HK-2 (cell line): ENCODE measurements at regions not wholly inside any gene's neighbourhood (a gene's known extent, or its start where the extent isn't known, plus 50 kb on each side); places are given as distances from the start of the nearest gene placed in this dataset.
A peak's percentile ranks its signal among the peaks of the same experiment; 100 is the strongest.
"Not testable (repeated sequence)": the region's sequence is repeated elsewhere in the genome, so short reads cannot be mapped to it uniquely, and the experiment has no call there.

ENCODE experiments used
- DNase-seq: peaks from one replicate; pipeline ENCODE4 v3.0.0-alpha.2; 2018; ENCODE audit not compliant: unreplicated experiment

GRCh38 chr1:96865731-96866685 is 144.4 kb downstream of the PTBP2 start:
- DNase-seq, result no peak

GRCh38 chr1:96872757-96873156 is 151.2 kb downstream of the PTBP2 start:
- no peak for DNase-seq

GRCh38 chr1:96878640-96879039 is 157.1 kb downstream of the PTBP2 start:
- no peak for DNase-seq

- no peak for DNase-seq
Observed at GRCh38 chr1:96880626-96881025, 159.0 kb downstream of the PTBP2 start.

- DNase-seq, result peak; percentile 17
Observed at GRCh38 chr1:96882096-96882495, 160.5 kb downstream of the PTBP2 start.

- DNase-seq, result no peak
Observed at GRCh38 chr1:96886474-96886873, 164.9 kb downstream of the PTBP2 start.

GRCh38 chr1:96887501-96887900 is 165.9 kb downstream of the PTBP2 start:
- DNase-seq, result no peak

GRCh38 chr1:96901783-96902363 is 180.3 kb downstream of the PTBP2 start:
- no peak for DNase-seq

GRCh38 chr1:96912248-96912647 is 190.7 kb downstream of the PTBP2 start:
- DNase-seq, result no peak

- DNase-seq, result not testable (repeated sequence)
Observed at GRCh38 chr1:96915701-96916100, 194.1 kb downstream of the PTBP2 start.

GRCh38 chr1:96918406-96918805 is 196.8 kb downstream of the PTBP2 start:
- no peak for DNase-seq

GRCh38 chr1:96922181-96922580 is 200.6 kb downstream of the PTBP2 start:
- DNase-seq, result no peak

- no peak for DNase-seq
Observed at GRCh38 chr1:96923753-96924152, 202.2 kb downstream of the PTBP2 start.

GRCh38 chr1:96926176-96926575 is 204.6 kb downstream of the PTBP2 start:
- no peak for DNase-seq

- no peak for DNase-seq
Observed at GRCh38 chr1:96927125-96927524, 205.5 kb downstream of the PTBP2 start.

GRCh38 chr1:96931136-96931535 is 209.6 kb downstream of the PTBP2 start:
- DNase-seq, result no peak

GRCh38 chr1:96934282-96934681 is 212.7 kb downstream of the PTBP2 start:
- no peak for DNase-seq

- DNase-seq, result no peak
Observed at GRCh38 chr1:96944432-96945092, 223.0 kb downstream of the PTBP2 start.

GRCh38 chr1:96945509-96946084 is 224.0 kb downstream of the PTBP2 start:
- peak; percentile 16 for DNase-seq

- DNase-seq, result no peak
Observed at GRCh38 chr1:96955307-96956012, 233.9 kb downstream of the PTBP2 start.

GRCh38 chr1:96962216-96962615 is 240.6 kb downstream of the PTBP2 start:
- DNase-seq, result no peak

- no peak for DNase-seq
Observed at GRCh38 chr1:96962751-96963211, 241.2 kb downstream of the PTBP2 start.
